HG02943 (cell line): ENCODE measurements at regions not wholly inside any gene's neighbourhood (a gene's known extent, or its start where the extent isn't known, plus 50 kb on each side); places are given as distances from the start of the nearest gene placed in this dataset.
"Not testable (repeated sequence)": the region's sequence is repeated elsewhere in the genome, so short reads cannot be mapped to it uniquely, and the experiment has no call there.

ENCODE experiments used
- ATAC-seq: cut with Tn5 transposase; IDR thresholded peaks from one replicate; pipeline ENCODE4 v1.9.1; 2021; ENCODE audit warnings: mild to moderate bottlenecking, low read depth, moderate library complexity; ENCODE audit not compliant: unreplicated experiment

DNA sequence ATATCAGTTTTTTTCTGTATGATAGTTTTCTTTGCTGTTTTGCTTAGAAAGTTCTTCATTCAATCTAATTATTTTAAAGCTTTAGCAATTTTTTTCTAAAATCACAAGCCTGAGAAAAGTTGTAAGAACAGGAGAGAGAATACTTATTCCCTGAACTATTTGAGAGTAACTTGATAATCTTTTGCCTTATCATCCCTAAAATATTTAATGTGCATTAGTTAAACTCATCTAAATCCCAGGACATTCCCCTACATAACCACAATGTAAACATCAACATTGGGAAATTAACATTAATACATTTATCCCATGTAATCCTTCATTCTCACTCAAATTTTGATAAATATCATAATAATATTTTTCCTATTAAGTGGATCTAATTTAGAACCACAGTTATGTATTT is 241.8 kb downstream of the CD109 start:
- ATAC-seq = no peak

DNA sequence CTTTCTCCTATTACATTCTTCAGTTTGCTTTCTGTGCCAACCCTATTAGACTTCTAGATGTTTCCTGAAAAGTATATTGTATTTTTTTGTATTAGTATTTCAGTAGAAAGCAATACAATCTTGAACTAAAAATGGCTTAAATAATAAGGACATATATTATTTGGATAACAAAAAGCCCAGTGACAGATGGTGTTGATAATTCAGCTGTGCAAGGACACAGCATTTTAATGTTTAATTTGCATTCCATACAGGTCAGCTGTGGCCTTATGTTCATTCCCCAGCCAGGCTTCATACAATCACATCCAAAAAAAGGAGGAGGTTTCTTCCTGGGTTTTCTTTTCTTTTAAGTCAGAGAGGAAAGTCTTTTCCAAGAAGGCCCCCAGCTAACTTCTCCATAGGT is 236.9 kb downstream of the CD109 start:
- ATAC-seq = no peak

DNA sequence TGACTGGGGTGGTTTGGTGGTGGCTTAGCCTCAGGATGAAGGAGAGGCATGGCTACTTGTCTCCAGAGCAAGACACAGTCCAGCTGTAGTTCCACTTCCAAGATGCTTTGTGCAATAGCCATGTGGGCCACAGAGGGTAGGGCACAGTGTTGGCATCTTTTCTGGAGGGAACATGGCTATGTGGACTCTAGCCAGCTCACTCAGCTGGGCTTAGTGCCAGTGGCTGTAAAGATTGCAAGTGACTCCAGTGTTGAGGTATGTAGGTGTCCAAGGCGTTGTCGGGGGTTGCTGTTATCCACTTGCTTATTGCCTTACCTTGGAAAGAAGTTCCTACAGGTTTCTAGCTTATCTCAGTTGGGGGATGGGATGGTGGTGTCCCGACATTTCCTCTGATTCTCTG is 233.4 kb downstream of the CD109 start:
- no peak for ATAC-seq

DNA sequence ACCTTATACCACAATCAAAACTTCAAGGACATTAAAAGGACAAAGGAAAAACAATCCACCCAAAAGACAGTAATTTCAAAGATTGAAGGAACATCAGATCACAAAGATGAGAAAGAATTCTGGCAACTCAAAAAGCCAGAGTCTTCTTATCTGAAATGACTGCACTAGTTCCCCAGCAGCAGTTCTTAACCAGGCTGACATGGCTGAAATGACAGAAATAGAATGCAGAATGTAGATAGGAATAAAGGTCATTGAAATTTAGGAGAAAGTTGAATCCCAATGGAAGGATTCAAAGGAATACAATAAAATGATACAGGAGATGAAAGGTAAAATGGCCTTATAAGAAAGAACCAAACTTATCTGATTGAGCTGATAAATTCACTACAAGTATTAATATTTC is 231.4 kb downstream of the CD109 start:
- no peak for ATAC-seq

- not testable (repeated sequence) for ATAC-seq
These were observed 229.7 kb downstream of the CD109 start for GRCh38 chr6:73925703-73926102.

DNA sequence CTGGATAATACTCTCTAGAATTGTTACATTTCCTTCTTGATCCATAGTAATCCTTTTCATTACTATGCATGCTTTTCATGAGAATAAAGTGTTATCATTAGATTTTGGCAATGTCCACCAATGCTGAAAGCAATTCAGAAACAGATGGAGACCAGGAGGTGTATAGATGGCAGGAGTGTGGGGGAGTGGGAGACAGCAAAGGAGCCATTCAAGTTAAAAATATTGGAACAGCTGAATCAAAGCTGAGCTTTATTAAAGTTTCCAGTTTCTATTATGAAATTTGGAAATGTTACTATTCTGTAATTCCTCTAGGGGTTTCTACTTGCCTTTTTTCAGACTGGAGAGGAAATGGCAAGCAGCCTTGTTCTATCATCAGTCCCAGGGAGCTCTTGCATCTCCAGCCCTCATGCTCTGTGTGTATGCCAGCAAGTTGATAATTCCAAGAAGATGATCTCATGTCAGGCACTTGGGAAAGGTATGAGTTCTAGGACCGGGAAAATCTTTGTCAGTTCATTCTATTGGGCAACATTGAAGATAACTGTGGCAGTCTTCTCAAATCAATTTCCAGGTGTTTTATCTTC is 228.0 kb downstream of the CD109 start:
- no peak for ATAC-seq

DNA sequence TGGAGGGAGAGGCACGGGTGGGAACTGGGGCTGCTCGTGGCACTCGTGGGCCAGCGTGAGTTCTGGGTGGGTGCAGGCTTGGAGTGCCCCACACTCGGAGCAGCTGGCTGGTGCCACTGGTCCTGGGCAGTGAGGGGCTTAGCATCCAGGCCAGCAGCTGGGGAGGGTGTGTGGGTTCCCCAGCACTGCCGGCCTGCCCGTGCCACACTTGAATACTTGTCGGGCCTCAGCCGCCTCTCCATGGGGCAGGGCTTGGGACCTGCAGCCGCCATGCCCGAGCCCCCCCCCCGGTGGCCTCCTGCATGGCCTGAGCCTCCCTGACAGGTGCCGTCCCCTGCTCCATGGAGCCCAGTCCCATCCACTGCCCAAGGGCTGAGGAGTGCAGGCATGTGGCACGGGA is 207.2 kb downstream of the CD109 start:
- ATAC-seq = no peak

- no peak for ATAC-seq
These were observed 206.0 kb downstream of the CD109 start for GRCh38 chr6:73901986-73902385.

DNA sequence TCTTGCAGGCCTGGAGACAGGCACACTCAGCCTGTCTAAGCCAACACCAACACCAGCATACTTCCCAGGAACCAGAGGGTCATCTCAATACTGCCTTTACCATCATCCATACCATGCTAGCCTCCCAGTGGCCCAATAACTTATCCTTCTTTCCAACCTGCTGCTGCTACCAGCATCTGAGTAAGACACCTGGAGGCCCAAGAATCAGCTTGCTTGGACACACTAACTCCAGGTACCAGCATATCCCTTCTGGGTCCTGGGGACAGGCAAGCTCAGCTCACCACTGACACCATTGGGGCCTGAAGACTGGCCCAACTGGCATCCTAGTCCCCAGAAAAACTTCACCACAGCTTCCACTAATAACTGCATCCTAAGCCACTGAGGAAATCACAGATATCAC is 205.3 kb downstream of the CD109 start:
- no peak for ATAC-seq

DNA sequence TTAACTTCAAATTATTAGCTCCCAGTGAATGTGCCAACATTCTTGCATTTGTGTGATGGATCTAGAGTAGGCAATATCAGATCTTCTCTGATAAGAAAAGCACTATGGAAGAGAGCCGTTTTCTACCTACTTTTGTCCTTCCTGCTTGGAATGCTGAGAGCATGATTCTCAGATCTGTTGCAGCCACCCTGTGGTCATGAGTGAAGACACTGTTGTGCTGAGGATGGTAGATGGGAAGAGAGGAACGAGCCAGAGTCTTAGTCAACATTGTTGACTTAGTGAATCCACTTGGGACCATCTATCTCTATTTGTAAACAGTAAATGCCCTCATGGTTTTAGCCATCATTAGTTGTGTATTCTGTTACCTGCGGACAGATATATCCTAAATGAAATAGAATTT is 202.6 kb downstream of the CD109 start:
- ATAC-seq = no peak

DNA sequence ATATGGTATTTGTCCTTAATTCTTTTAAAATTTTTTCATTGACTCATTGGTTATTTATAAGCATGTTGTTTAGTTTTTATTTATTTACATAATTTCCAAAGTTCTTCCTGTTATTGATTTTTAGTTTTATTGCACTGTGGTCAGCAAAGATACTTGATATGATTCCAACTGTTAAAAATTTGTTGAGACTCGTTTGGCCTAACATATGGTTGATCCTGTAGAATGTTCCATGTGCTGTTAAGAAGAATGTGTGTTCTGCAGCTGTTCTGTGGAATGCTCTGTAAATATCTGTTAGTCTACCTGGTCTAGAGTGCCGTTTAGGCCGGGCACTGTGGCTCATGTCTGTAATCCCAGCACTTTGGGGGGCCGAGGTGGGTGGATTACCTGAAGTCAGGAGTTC is 197.7 kb downstream of the CD109 start:
- no peak for ATAC-seq

GRCh38 chr6:73888050-73888449 is 192.0 kb downstream of the CD109 start:
- no peak for ATAC-seq

GRCh38 chr6:73885393-73885792 is 189.4 kb downstream of the CD109 start:
- no peak for ATAC-seq

- ATAC-seq = no peak
These were observed 188.5 kb downstream of the CD109 start for GRCh38 chr6:73884540-73884939.

- no peak for ATAC-seq
These were observed 183.7 kb downstream of the CD109 start for GRCh38 chr6:73879501-73880293.

GRCh38 chr6:73878403-73878802 is 182.4 kb downstream of the CD109 start:
- ATAC-seq = no peak
